ENCODE measurements at regions not wholly inside any gene's neighbourhood (a gene's known extent, or its start where the extent isn't known, plus 50 kb on each side); places are given as distances from the start of the nearest gene placed in this dataset.
"Not testable (repeated sequence)": the region's sequence is repeated elsewhere in the genome, so short reads cannot be mapped to it uniquely, and the experiment has no call there.

DNA sequence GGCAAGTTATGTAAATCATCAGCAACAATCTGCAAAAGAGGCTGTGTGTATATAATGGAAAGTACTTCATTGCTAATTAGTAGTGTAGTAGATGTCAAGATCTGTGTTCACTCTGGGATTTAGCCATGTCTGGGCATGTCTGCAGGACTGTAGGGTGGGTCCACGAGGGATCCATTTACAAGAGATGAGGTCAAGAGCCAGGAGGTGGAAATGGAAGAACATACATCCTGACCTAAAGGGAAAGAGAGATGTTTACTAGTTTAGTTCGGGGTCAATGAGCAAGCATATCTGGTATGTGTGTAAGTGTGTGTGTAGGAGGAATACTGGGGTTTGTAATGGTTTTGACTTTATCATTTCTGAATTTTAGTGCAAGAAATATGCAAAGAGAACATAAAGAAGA lies 171.5 kb upstream of the NANOGP8 start:
- H2AFZ ChIP-seq (ENCODE audit: low read length): peak overlapping the region; percentile 11

DNA sequence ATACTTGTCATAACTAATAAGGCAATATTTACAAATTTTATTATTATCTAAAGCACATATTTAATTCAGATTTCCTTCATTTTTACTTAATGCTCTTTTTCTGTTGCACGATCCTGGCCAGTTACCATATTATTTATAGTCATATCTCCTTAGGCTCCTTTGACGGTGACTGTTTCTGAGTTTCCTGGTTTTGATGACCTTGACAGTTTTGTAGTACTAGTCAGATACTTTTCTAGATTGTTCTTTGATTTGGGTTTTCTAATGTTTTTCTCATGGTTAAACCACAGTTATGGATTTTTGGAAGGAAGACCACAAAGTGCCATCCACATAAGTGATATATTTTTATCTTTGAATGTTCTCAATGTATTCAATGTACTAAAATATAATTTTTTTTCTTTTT lies 171.0 kb upstream of the NANOGP8 start:
- H3K9ac ChIP-seq (ENCODE audit: insufficient read depth, low read length): no peak overlapping the region
- H2AFZ ChIP-seq (ENCODE audit: low read length): no peak overlapping the region
- no peaks in the 10 kb centered on the region for H3K79me2 ChIP-seq (ENCODE audit: control insufficient read depth, insufficient read depth, low read length)
- TF ChIP-seq, protein P1, sequence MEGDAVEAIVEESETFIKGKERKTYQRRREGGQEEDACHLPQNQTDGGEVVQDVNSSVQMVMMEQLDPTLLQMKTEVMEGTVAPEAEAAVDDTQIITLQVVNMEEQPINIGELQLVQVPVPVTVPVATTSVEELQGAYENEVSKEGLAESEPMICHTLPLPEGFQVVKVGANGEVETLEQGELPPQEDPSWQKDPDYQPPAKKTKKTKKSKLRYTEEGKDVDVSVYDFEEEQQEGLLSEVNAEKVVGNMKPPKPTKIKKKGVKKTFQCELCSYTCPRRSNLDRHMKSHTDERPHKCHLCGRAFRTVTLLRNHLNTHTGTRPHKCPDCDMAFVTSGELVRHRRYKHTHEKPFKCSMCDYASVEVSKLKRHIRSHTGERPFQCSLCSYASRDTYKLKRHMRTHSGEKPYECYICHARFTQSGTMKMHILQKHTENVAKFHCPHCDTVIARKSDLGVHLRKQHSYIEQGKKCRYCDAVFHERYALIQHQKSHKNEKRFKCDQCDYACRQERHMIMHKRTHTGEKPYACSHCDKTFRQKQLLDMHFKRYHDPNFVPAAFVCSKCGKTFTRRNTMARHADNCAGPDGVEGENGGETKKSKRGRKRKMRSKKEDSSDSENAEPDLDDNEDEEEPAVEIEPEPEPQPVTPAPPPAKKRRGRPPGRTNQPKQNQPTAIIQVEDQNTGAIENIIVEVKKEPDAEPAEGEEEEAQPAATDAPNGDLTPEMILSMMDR (conservative IDR thresholded peaks at IDR 0.05 in 1 of 2, IDR thresholded peaks at IDR 0.05 in 1 of 2; ENCODE audit: low read depth in 1 of 2, low read length in 2 of 2): no peak
- TF ChIP-seq EZH2 (IDR thresholded peaks at IDR 0.05; ENCODE audit: low read length, missing control alignments): no peak
- no peaks in the 10 kb centered on the region for H3K9me3 ChIP-seq (ENCODE audit: control insufficient read depth, insufficient read depth, low read depth, low read length)
- no peak for DNase-seq (ENCODE audit: low read depth in 2 of 2)
- H3K36me3 ChIP-seq (ENCODE audit: control insufficient read depth, insufficient read depth, low read length): no peaks in the 10 kb centered on the region
- no peaks in the 10 kb centered on the region for H3K27me3 ChIP-seq (ENCODE audit: control insufficient read depth, insufficient read depth, low read length)
- H4K20me1 ChIP-seq (ENCODE audit: control insufficient read depth, extremely low read depth, insufficient read depth, low read length): no peaks in the 10 kb centered on the region
- H3K4me2 ChIP-seq (ENCODE audit: extremely low read depth, insufficient read depth, low read length): no peak overlapping the region
- H3K27ac ChIP-seq (ENCODE audit: insufficient read depth, low read length): no peak overlapping the region
- no peaks in the 10 kb centered on the region for H3K4me1 ChIP-seq (ENCODE audit: control insufficient read depth, extremely low read depth, insufficient read depth, low read length)
- H3K4me3 ChIP-seq (replicated peaks in 1 of 4; ENCODE audit: control extremely low read depth in 1 of 4, insufficient read depth in 1 of 4, low read depth in 3 of 4, low read length in 4 of 4): no peak overlapping the region

More for the DNA sequence above, 171.5 kb upstream of the NANOGP8 start:
- DNase-seq (ENCODE audit: low read depth in 2 of 2): peak; percentile 22 to 52
- Histone ChIP-seq H3K4me3 (replicated peaks in 1 of 4; ENCODE audit: control extremely low read depth in 1 of 4, insufficient read depth in 1 of 4, low read depth in 3 of 4, low read length in 4 of 4) (no peak overlapping the region), H3K27me3 (ENCODE audit: control insufficient read depth, insufficient read depth, low read length) (no peaks in the 10 kb centered on the region), H4K20me1 (ENCODE audit: control insufficient read depth, extremely low read depth, insufficient read depth, low read length) (no peaks in the 10 kb centered on the region), H3K9ac (ENCODE audit: insufficient read depth, low read length) (no peak overlapping the region), H3K27ac (ENCODE audit: insufficient read depth, low read length) (no peak overlapping the region), H3K79me2 (ENCODE audit: control insufficient read depth, insufficient read depth, low read length) (no peaks in the 10 kb centered on the region), H3K9me3 (ENCODE audit: control insufficient read depth, insufficient read depth, low read depth, low read length) (no peaks in the 10 kb centered on the region), H3K4me1 (ENCODE audit: control insufficient read depth, extremely low read depth, insufficient read depth, low read length) (no peaks in the 10 kb centered on the region), H3K4me2 (ENCODE audit: extremely low read depth, insufficient read depth, low read length) (no peak overlapping the region), H3K36me3 (ENCODE audit: control insufficient read depth, insufficient read depth, low read length) (no peaks in the 10 kb centered on the region)
- TF ChIP-seq EZH2 (IDR thresholded peaks at IDR 0.05; ENCODE audit: low read length, missing control alignments): no peak
- TF ChIP-seq, protein P1 (conservative IDR thresholded peaks at IDR 0.05 in 1 of 2, IDR thresholded peaks at IDR 0.05 in 1 of 2; ENCODE audit: low read depth in 1 of 2, low read length in 2 of 2): no peak

DNA sequence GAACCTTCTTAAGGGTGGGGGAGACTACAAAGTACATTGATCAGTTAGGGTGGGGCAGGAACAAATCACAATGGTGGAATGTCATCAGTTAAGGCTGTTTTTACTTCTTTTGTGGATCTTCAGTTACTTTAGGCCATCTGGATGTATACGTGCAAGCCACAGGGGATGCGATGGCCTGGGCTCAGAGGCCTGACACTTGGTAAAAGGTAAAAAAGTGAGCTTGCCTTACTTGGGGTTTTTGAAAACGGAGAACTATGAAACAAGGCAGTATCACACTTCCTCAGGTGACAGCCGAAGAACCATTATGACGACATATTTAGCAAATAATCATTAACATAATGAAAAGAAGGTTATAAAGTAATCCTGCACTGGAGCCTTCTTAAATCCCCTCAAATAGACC lies 169.8 kb upstream of the NANOGP8 start:
- not testable (repeated sequence) for H3K9me3 ChIP-seq (ENCODE audit: control insufficient read depth, insufficient read depth, low read depth, low read length); H2AFZ ChIP-seq (ENCODE audit: low read length); H3K4me1 ChIP-seq (ENCODE audit: control insufficient read depth, extremely low read depth, insufficient read depth, low read length); H3K79me2 ChIP-seq (ENCODE audit: control insufficient read depth, insufficient read depth, low read length); H3K36me3 ChIP-seq (ENCODE audit: control insufficient read depth, insufficient read depth, low read length); H3K27me3 ChIP-seq (ENCODE audit: control insufficient read depth, insufficient read depth, low read length); H4K20me1 ChIP-seq (ENCODE audit: control insufficient read depth, extremely low read depth, insufficient read depth, low read length); H3K9ac ChIP-seq (ENCODE audit: insufficient read depth, low read length); DNase-seq (ENCODE audit: low read depth in 2 of 2); H3K4me3 ChIP-seq (replicated peaks in 1 of 4; ENCODE audit: control extremely low read depth in 1 of 4, insufficient read depth in 1 of 4, low read depth in 3 of 4, low read length in 4 of 4); H3K27ac ChIP-seq (ENCODE audit: insufficient read depth, low read length); H3K4me2 ChIP-seq (ENCODE audit: extremely low read depth, insufficient read depth, low read length)
